ENCODE measurements at regions not wholly inside any gene's neighbourhood (a gene's known extent, or its start where the extent isn't known, plus 50 kb on each side); places are given as distances from the start of the nearest gene placed in this dataset.

DNA sequence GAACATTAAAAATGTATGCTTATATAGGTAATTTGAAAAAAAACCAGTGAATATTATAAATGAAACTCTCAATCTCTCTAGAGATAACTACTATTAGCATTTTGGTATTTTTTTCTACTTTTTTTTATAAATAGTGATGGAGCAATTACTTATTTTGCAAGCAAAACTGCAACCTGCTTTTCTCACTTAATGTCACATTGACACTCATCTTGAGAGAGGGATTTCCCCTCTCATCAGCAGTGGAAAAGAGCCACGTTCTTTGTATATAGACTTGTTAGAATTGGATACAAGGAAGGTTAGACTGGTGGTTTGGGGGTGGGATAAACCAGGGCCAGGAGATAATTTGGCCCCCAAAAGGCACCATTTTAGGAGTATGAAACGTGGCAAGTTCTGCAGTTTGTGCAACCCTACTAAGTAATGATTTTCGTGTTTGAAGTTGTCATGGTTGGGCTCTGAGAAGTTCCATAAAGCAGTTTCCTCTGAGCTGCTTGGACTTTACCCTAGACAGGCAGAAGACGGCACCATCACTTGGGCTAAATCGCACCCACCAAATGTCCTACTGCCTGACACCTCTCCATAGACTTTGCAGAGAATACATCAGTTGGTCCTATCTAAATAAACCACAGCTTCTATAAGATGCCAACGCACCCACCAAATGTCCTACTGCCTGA, 194.0 kb downstream of the ACTR3 start:
- no peaks in the 10 kb centered on the region for H3K27me3 ChIP-seq (ENCODE audit: control insufficient read depth in 1 of 2, insufficient read depth in 2 of 2, low read length in 2 of 2)
- no peak for TF ChIP-seq PLRG1 (conservative IDR thresholded peaks at IDR 0.05)
- TF ChIP-seq CAMTA2 (CRISPR knock-in tag; IDR thresholded peaks at IDR 0.05; ENCODE audit: borderline replicate concordance): no peak
- no peak for TF ChIP-seq NPAS2 (CRISPR knock-in tag; IDR thresholded peaks at IDR 0.05; ENCODE audit: borderline replicate concordance)
- no peak for TF ChIP-seq ZBTB42 (CRISPR knock-in tag; IDR thresholded peaks at IDR 0.05)
- no peak for TF ChIP-seq POLR2G (IDR thresholded peaks at IDR 0.05; ENCODE audit: low read depth, low read length)
- no peak for TF ChIP-seq EHMT2 (IDR thresholded peaks at IDR 0.05; ENCODE audit: borderline replicate concordance, low read depth, low read length)
- TF ChIP-seq MAFF (IDR thresholded peaks at IDR 0.05; ENCODE audit: low read depth, low read length): no peak
- no peak for TF ChIP-seq NFYB (CRISPR knock-in tag; IDR thresholded peaks at IDR 0.05)
- TF ChIP-seq SMAD9 (CRISPR knock-in tag; IDR thresholded peaks at IDR 0.05): no peak
- TF ChIP-seq ZBTB14 (CRISPR knock-in tag; IDR thresholded peaks at IDR 0.05): no peak
- no peak for TF ChIP-seq ZNF776 (CRISPR knock-in tag; IDR thresholded peaks at IDR 0.05)
- H3K27ac ChIP-seq (ENCODE audit: extremely low read length, insufficient read depth, low read length): no peak overlapping the region
- FAIRE-seq (no peak), DNase-seq (ENCODE audit: low spot score) (no peak), ATAC-seq (no peak)
- POLR2A ChIA-PET: no interaction called here
- in situ Hi-C loops (cut with HindIII; ENCODE audit: extremely low pct_ligation_motif_present, low pct_unique_long_range_greater_than_20kb) (no loop called here), intact Hi-C loops (cut with micrococcal nuclease; ENCODE audit: unreplicated experiment) (no loop called here)
- BruUV-seq (replicated peaks): no TSS peak
- peaks cover 14% of the 10 kb centered on the region; the same call in 1 of the 2 replicates for H3K9me3 ChIP-seq (ENCODE audit: low read length)
- no peak overlapping the region for H2AFZ ChIP-seq (ENCODE audit: low read length)
- CTCF ChIA-PET (ENCODE audit: low intra/inter-chr PET ratio, low total read pairs): no interaction called here
- no peak overlapping the region for H3K9ac ChIP-seq (ENCODE audit: insufficient read depth, low read depth, low read length)
- no peaks in the 10 kb centered on the region for H3K36me3 ChIP-seq (replicated peaks in 1 of 2; ENCODE audit: control insufficient read depth in 1 of 2, insufficient read depth in 2 of 2, low read length in 2 of 2)
- H3K4me1 ChIP-seq (ENCODE audit: insufficient read depth, low read length): peaks cover 27% of the 10 kb centered on the region
- H3K79me2 ChIP-seq (ENCODE audit: insufficient read depth, low read length): no peaks in the 10 kb centered on the region
- H3K4me3 ChIP-seq (replicated peaks in 1 of 3; ENCODE audit: insufficient read depth in 1 of 3, low read depth in 2 of 3, low read length in 3 of 3): no peak overlapping the region
- no peaks in the 10 kb centered on the region for H4K20me1 ChIP-seq (ENCODE audit: insufficient read depth, low read length)
- WGBS (ENCODE audit: low lambda C conversion rate): 4% methylated on average over 5 of the region's 6 CpGs
- H3K4me2 ChIP-seq (ENCODE audit: low read depth, low read length): no peak overlapping the region
